ENCODE measurements at regions not wholly inside any gene's neighbourhood (a gene's known extent, or its start where the extent isn't known, plus 50 kb on each side); places are given as distances from the start of the nearest gene placed in this dataset.

GRCh38 chr1:82366689-82367088, 566.0 kb downstream of the ADGRL2 start:
- TF ChIP-seq CTCF (IDR thresholded peaks at IDR 0.05 in 2 of 3, conservative IDR thresholded peaks at IDR 0.05 in 1 of 3; ENCODE audit: control insufficient read depth in 2 of 3, extremely low read depth in 1 of 3, insufficient read depth in 1 of 3, low read depth in 3 of 3, low read length in 3 of 3) = no peak
- TF ChIP-seq ZNF274 (IDR thresholded peaks at IDR 0.05; ENCODE audit: insufficient read depth, insufficient read length) = no peak
- no peak for TF ChIP-seq NFYB (IDR thresholded peaks at IDR 0.05; ENCODE audit: insufficient read depth, low read depth, low read length)
- no peak for TF ChIP-seq IKZF2 (IDR thresholded peaks at IDR 0.05)
- TF ChIP-seq RAD21 (IDR thresholded peaks at IDR 0.05; ENCODE audit: insufficient read depth, low read depth, low read length) = no peak
